Mammary epithelial cell (primary cell): ENCODE measurements at regions not wholly inside any gene's neighbourhood (a gene's known extent, or its start where the extent isn't known, plus 50 kb on each side); places are given as distances from the start of the nearest gene placed in this dataset.

ENCODE experiments used
- EZH2 ChIP-seq: IDR thresholded peaks from 2 replicates; pipeline ENCODE4 v1.6.1; 2012; ENCODE audit warnings: low read length, inconsistent platforms, borderline replicate concordance
- TF ChIP-seq, protein P1 (sequence below), 2 donors: IDR thresholded peaks in 1 of 2; conservative IDR thresholded peaks in 1 of 2; 2 replicates each; pipeline ENCODE4 v1.5.1; 2011 to 2012; ENCODE audit warnings: inconsistent platforms in 2 of 2, low read length in 2 of 2, mild to moderate bottlenecking in 2 of 2, control low read depth in 1 of 2, low read depth in 1 of 2; ENCODE audit not compliant: insufficient read depth in 1 of 2; ENCODE audit errors: extremely low read depth in 1 of 2

DNA sequence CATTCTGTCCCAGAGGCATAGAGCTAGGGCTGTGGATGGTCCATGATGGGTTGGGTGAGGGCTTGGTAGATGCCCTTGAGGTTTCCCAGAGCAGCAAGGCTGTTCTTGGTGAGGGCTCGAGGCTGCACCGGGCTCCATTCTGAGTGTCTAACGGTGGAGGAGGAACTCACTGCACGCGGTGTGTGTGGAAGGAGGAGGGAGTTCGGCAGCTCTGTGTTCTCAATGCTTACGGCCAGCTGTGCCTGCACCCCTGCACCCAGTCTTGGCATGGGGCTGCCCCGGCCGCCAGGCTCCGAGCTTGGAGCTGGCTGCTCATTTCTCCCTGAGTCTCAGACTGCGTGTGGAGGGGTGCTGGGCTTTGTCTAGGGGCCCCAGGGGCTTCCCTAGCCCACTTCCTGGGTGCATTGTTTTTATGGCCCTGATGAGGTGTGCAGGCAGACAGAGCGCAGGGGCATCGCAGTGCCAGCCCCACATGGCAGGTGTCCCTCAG is 1247.1 kb downstream of the BRD1 start:
- TF ChIP-seq, protein P1, sequence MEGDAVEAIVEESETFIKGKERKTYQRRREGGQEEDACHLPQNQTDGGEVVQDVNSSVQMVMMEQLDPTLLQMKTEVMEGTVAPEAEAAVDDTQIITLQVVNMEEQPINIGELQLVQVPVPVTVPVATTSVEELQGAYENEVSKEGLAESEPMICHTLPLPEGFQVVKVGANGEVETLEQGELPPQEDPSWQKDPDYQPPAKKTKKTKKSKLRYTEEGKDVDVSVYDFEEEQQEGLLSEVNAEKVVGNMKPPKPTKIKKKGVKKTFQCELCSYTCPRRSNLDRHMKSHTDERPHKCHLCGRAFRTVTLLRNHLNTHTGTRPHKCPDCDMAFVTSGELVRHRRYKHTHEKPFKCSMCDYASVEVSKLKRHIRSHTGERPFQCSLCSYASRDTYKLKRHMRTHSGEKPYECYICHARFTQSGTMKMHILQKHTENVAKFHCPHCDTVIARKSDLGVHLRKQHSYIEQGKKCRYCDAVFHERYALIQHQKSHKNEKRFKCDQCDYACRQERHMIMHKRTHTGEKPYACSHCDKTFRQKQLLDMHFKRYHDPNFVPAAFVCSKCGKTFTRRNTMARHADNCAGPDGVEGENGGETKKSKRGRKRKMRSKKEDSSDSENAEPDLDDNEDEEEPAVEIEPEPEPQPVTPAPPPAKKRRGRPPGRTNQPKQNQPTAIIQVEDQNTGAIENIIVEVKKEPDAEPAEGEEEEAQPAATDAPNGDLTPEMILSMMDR (conservative IDR thresholded peaks at IDR 0.05 in 1 of 2, IDR thresholded peaks at IDR 0.05 in 1 of 2; ENCODE audit: extremely low read depth in 1 of 2, insufficient read depth in 1 of 2, low read depth in 1 of 2, low read length in 2 of 2), result no peak
- TF ChIP-seq EZH2, result no peak
